ENCODE measurements at regions not wholly inside any gene's neighbourhood (a gene's known extent, or its start where the extent isn't known, plus 50 kb on each side); places are given as distances from the start of the nearest gene placed in this dataset.
"Not testable (repeated sequence)": the region's sequence is repeated elsewhere in the genome, so short reads cannot be mapped to it uniquely, and the experiment has no call there.

DNA sequence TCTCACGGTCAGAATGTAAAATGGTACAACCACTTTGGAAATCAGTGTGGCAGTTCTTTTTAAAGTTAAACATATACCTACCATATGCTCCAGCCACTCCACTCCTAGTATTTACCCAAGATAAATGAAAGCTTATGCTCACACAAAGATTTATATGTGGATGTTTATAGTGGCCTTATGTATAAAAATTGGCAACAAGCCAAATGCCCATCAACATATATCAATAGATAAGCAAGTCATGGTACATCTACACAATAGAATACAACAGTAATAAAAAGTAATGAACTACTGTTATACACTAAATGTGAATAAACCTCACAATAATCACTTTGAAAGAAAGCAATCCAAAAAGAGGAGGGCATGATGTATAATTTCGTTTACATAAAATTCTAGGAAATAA is 153.5 kb upstream of the LMCD1 start:
- Mint-ChIP-seq H3K9me3 (peaks cover 10 to 21% of the 10 kb centered on the region in 2 donors), H3K27ac (no peak overlapping the region), H3K36me3 (peaks cover 5 to 11% of the 10 kb centered on the region in 2 donors)
- ATAC-seq = no peak
- no peak for DNase-seq (ENCODE audit: low spot score in 2 of 2)

DNA sequence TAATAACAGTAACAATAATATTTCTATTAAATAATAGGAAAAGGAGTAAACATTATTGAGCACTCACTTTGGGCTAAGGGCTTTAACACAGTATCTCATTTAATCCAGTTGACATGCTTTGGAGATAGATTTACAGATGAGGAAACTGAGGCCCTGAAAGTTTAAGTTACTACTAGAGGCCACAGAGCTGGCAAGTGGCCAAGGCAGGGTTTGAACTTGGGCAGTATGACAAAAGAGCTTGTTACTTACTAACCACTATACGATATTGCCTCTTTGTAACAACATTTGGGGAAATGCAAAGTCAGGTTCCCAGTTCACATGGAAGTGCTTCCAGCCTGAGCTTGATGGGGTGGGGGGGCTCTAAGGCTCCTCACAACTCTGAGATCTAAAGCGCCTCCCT is 149.1 kb upstream of the LMCD1 start:
- H3K36me3 Mint-ChIP-seq = peaks cover under 1 to 5% of the 10 kb centered on the region in 2 donors
- peaks cover 10 to 11% of the 10 kb centered on the region in 2 donors for H3K9me3 Mint-ChIP-seq
- ATAC-seq (no peak), DNase-seq (ENCODE audit: low spot score in 2 of 2) (no peak)
- H3K27ac Mint-ChIP-seq = no peak overlapping the region

DNA sequence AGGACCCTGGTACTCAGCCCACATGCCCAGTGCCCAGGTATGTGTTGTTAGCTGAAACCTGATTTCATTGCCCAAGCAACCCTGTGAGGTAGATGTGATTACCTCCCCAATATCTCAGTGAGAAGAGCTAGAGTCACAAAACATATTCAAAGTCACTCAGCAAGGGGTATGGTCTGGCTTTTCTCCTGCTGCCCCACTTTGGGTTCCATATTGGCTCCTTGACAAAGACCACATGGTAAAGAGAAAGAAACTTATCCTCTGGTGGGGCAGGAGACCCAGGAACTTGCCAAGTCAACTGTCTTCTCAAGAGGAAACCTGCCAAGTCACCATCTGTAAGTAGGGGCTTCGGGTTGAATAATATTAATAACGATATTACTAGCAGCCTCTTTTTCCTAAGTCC is 148.3 kb upstream of the LMCD1 start:
- ATAC-seq (no peak), DNase-seq (ENCODE audit: low spot score in 2 of 2) (no peak)
- H3K27ac Mint-ChIP-seq = no peak overlapping the region
- H3K36me3 Mint-ChIP-seq = peaks cover 8% of the 10 kb centered on the region in 2 donors
- H3K9me3 Mint-ChIP-seq = peaks cover 16 to 18% of the 10 kb centered on the region in 2 donors

DNA sequence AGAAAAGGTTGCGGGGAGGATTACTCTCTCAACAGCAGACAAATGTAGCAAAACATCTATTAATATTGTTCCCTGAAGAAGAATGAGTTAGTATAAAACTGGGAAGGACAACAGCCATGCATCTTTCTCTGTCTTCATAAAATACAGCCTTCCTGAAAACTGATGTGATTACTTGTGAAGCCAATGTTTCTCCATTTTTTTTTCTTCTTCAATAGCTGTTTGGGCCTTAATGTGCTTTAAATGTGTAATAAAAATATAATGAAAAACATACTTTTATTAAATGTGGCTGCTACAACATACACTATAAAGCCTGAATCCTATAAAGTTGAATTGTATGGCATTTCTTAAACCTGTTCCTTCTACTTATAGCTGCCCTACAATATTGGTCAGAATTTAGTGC is 146.3 kb upstream of the LMCD1 start:
- Mint-ChIP-seq H3K27ac (no peak overlapping the region), H3K36me3 (peaks cover 8 to 17% of the 10 kb centered on the region in 2 donors), H3K9me3 (peaks cover 9 to 22% of the 10 kb centered on the region in 2 donors)
- ATAC-seq (no peak), DNase-seq (ENCODE audit: low spot score in 2 of 2) (no peak)

DNA sequence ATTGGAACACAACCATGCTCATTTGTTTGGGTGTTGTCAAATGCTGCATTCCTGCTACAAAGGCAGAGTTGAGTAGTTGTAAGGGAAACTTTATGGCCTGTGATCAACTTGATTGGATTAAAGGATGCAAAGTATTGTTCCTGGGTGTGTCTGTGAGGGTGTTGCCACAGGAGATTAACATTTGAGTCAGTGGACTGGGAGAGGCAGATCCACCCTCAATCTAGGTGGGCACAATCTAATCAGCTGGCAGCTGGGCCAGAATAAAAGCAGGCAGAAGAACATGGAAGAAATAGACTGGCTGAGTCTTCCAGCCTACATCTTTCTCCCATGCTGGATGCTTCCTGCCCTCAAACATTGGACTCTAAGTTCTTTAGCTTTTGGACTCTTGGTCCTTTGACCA is 145.6 kb upstream of the LMCD1 start:
- not testable (repeated sequence) for H3K27ac Mint-ChIP-seq

DNA sequence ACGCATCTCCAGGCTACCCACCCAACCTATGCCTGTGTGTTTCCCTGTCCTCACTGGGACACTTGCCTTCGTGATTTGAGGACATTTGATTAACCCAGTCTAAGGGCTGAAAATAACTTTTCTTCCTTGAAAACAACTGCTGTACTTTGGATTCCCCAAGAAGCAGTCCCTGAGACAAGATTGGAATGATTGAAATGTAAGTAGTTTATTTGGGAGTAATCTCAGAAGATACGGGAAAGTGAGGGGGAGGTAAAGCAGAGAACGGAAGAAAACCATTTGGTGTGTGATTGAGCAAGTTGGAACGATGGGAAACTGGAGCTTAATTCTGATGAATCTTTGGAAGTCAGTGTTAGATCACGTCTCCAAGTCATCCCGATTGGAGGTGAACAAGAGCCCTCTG is 143.8 kb upstream of the LMCD1 start:
- Mint-ChIP-seq H3K27ac (peak overlapping the region; percentile 13 to 69), H3K36me3 (peaks cover 8 to 31% of the 10 kb centered on the region in 2 donors), H3K9me3 (peaks cover 17 to 33% of the 10 kb centered on the region in 2 donors)
- DNase-seq (ENCODE audit: low spot score in 2 of 2) (no peak), ATAC-seq (no peak)

More for the DNA sequence above, 145.6 kb upstream of the LMCD1 start:
- Mint-ChIP-seq H3K9me3 (peaks cover 13 to 28% of the 10 kb centered on the region in 2 donors), H3K36me3 (peaks cover 8 to 23% of the 10 kb centered on the region in 2 donors)
- not testable (repeated sequence) for ATAC-seq; DNase-seq (ENCODE audit: low spot score in 2 of 2)

DNA sequence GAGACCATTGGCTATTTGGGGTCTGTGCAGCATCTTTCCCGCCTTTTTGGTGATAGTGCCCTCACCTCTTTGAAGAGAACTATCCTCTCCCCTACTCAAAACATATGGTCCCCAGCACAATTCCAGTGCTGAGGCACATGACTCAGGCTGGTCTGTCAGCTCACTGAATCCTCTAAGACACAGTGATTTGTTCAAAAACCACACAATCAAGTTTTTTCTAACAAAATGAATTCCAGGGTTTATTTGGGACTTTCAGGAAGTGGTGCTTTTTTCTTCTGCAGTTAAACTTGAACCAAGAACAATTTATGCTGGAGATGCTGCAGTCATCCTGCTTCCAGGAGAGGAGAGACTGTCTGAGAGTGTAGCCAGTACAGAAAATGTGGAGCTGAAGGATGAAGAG is 142.5 kb upstream of the LMCD1 start:
- H3K36me3 Mint-ChIP-seq = peaks cover 8 to 31% of the 10 kb centered on the region in 2 donors
- H3K27ac Mint-ChIP-seq = no peak overlapping the region
- ATAC-seq (no peak), DNase-seq (ENCODE audit: low spot score in 2 of 2) (no peak)
- H3K9me3 Mint-ChIP-seq = peaks cover 21 to 33% of the 10 kb centered on the region in 2 donors

DNA sequence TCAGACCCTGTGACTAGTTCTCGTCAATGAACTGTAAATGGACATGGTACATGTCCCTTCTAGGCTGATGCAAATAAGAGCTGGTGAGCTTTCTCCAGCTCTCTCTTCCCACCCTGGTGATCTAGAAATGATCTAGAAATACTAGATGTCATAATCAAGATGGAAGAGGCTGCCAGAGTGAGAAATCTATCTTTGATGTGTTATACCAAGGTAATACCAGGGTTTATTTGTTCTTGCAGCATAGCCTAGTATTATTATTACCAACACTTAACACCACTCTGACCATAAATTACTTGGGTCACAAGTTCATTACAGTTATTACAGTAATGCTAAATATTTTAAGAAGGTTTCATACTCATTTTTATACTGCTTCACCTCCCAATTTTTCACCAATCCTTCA is 138.4 kb upstream of the LMCD1 start:
- H3K27ac Mint-ChIP-seq = no peak overlapping the region
- peaks cover 15 to 20% of the 10 kb centered on the region in 2 donors for H3K9me3 Mint-ChIP-seq
- peaks cover 0 to 25% of the 10 kb centered on the region in 2 donors for H3K36me3 Mint-ChIP-seq
- DNase-seq (ENCODE audit: low spot score in 2 of 2) (no peak), ATAC-seq (no peak)

DNA sequence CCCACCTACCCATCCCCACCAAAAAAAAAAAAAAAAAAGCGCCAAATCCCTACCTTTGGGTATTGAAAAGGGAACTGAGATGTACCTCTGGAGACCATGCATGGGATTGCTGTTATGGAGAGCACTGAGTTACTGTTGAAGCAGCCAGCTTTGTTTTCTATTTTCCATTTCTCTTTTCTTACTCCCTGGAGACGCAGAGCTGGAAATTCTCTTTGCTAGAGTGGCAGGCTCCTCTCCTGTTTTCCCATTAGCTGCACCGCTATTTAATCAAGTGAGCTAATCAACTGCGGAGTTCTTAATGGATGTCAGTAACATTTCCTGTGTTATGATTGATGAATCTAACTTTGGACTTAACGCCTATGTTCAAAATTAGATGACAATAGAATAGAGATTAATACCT is 136.1 kb upstream of the LMCD1 start:
- ATAC-seq (no peak), DNase-seq (ENCODE audit: low spot score in 2 of 2) (no peak)
- Mint-ChIP-seq H3K27ac (no peak overlapping the region), H3K36me3 (peaks cover 0 to 12% of the 10 kb centered on the region in 2 donors), H3K9me3 (peaks cover 14 to 15% of the 10 kb centered on the region in 2 donors)

DNA sequence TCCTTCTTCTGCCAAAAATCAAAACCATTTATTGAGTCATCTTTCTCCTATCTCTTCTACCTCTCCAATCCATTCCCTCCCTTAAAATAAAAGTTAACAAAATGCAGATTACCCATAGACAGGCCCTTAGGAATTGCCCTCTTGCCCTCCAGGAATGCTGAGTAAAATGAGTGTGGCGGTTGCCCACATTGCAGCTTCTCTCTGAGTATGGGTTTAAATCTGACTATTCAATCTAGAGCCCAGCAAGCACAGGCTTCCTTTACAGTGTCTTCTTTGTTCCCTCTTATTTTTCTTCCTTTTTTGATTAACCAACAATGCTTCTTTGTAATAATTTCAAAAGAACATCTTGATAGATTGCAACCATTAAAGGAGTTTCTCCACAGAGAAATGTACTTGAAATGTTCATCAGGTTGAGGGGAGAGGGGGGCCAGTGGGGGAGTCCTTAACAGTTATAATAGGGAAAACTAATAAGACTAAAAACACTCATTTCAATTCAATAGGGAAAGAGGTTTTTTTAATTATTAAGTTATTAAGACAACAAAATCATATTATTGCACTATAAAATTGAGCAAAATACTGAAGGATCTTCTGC is 135.3 kb upstream of the LMCD1 start:
- no peak overlapping the region for H3K27ac Mint-ChIP-seq
- H3K36me3 Mint-ChIP-seq = peaks cover 0 to 6% of the 10 kb centered on the region in 2 donors
- H3K9me3 Mint-ChIP-seq = peaks cover 7 to 9% of the 10 kb centered on the region in 2 donors
- no peak for DNase-seq (ENCODE audit: low spot score in 2 of 2)
- ATAC-seq = no peak

DNA sequence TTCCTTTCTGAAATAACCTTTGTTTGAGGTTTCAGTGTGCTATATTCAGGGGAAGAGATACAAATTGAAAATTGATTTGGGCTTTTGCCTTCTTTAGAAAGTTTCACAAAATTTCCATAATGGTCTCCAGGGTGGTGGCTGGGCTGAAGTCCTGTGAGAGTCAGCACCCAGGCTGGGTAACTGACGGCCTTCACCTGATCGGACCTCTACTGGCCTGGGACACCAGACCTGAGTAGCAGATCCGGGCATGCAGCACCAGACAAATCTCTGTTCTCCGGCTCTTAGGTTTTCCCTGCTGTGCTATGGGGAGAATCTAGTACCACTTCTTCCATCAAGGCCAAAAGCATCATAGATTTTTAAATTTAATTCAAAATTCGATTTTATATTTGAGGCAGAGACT is 133.0 kb upstream of the LMCD1 start:
- no peak for DNase-seq (ENCODE audit: low spot score in 2 of 2)
- peaks cover 7 to 8% of the 10 kb centered on the region in 2 donors for H3K36me3 Mint-ChIP-seq
- ATAC-seq = no peak
- H3K27ac Mint-ChIP-seq = no peak overlapping the region
- H3K9me3 Mint-ChIP-seq = peaks cover 0 to 6% of the 10 kb centered on the region in 2 donors

DNA sequence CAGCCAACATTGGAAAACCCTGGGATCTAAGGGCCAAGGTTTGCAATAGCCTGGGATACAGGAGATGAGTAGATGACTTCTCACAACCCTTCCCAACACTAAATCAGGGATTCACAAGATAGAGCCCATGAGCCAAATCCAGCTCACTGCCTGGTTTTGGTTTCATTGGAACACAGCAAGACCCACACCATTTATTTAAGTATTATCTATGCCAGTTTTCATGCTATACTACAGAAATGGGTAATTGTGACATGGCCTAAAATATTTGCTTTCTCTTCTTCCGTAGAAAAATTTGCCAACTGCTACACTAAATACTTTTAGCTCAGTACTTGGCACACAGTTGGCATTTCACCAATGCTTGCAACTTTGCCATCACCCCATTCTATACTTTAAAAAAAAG is 132.0 kb upstream of the LMCD1 start:
- ATAC-seq = no peak
- peaks cover 4 to 8% of the 10 kb centered on the region in 2 donors for H3K9me3 Mint-ChIP-seq
- no peak overlapping the region for H3K27ac Mint-ChIP-seq
- DNase-seq (ENCODE audit: low spot score in 2 of 2) = no peak
- H3K36me3 Mint-ChIP-seq = peaks cover 7 to 18% of the 10 kb centered on the region in 2 donors

DNA sequence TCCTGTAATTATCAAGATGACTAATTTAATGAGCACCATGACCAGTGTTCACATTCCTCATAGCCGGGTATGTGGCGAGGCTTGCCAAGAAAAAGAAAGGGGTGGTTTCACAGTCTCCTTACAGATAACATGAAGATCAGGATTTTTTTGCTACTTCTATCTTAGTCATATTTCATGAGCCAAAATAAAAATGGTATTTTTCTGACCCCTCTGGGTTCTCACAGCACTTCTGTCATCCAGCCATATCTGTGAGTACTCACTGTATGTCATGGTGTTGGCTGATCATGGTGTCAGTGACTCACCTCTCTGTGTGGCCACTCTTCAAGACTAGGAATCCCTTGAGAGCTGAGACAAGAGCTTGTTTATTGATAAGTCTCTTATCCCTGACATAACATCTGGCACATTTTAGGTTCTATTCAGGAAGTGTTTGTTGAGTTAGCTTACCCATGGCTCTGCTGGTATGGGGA is 130.5 kb upstream of the LMCD1 start:
- Mint-ChIP-seq H3K36me3 (peaks cover 7 to 33% of the 10 kb centered on the region in 2 donors), H3K27ac (no peak overlapping the region), H3K9me3 (peaks cover 7 to 19% of the 10 kb centered on the region in 2 donors)
- ATAC-seq (peak in 1 of 2 donors; percentile 55), DNase-seq (ENCODE audit: low spot score in 2 of 2) (no peak)

DNA sequence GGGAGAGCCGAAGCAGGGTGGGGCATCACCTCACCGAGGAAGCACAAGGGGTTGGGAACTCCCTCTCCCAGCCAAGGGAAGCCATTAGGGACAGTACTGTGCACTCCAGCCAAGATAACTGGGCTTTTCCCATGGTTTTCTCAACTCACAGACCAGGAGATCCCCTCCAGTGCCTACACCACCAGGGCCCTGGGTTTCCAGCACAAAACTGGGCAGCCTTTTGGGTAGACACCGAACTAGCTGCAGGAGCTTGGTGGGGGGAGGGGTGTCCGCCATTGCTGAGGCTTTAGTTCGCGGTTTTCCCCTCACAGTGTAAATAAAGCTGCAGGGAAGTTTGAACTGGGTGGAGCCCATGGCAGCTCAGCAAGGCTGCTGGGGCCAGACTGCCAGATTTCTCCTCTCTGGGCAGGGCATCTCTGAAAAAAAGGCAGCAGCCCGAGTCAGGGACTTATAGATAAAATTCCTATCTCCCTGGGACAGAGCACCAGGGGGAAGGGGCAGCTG is 129.6 kb upstream of the LMCD1 start:
- no peak overlapping the region for H3K27ac Mint-ChIP-seq
- H3K9me3 Mint-ChIP-seq = peaks cover 12 to 25% of the 10 kb centered on the region in 2 donors
- H3K36me3 Mint-ChIP-seq = peaks cover 7 to 38% of the 10 kb centered on the region in 2 donors
- no peak for DNase-seq (ENCODE audit: low spot score in 2 of 2)
- no peak for ATAC-seq

DNA sequence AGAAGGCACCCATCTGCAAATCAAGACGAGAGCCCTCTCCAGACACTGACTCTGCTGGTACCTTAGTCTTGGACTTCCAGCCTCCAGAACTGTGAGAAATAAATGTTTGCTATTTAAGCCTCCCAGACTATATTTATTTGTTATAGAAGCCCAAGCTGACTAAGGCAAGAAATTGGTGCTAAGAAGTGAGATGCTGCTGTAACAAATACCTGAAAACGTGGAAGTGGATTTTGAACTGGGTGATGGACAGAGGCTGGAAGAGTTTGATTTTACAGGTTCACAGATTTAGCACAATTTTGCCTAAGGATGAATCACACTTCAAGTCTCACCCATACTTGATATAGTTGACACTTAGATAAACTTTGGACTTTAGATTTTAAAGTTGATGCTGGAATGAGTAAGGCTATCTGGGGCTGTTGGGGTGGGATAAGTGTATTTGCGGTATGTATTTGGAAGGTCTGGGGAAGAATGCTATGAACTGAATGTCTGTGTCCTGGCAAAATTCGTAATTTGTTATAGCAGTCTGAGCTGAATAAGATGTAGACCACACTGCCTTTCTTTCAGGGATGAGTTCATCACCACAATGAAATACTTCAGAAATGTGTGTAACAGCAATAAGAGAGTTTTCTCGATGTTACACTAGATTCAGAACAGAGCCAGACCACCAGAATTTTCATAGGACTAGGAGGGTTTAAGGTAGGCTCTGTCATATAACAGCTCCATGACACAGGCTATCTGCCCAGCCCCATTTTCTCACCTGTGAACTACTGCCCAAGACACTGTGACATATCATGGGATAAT is 120.5 kb upstream of the LMCD1 start:
- Mint-ChIP-seq H3K36me3 (peaks cover 0 to 5% of the 10 kb centered on the region in 2 donors), H3K9me3 (peaks cover 5 to 6% of the 10 kb centered on the region in 2 donors), H3K27ac (no peak overlapping the region)
- DNase-seq (ENCODE audit: low spot score in 2 of 2) (no peak), ATAC-seq (no peak)

DNA sequence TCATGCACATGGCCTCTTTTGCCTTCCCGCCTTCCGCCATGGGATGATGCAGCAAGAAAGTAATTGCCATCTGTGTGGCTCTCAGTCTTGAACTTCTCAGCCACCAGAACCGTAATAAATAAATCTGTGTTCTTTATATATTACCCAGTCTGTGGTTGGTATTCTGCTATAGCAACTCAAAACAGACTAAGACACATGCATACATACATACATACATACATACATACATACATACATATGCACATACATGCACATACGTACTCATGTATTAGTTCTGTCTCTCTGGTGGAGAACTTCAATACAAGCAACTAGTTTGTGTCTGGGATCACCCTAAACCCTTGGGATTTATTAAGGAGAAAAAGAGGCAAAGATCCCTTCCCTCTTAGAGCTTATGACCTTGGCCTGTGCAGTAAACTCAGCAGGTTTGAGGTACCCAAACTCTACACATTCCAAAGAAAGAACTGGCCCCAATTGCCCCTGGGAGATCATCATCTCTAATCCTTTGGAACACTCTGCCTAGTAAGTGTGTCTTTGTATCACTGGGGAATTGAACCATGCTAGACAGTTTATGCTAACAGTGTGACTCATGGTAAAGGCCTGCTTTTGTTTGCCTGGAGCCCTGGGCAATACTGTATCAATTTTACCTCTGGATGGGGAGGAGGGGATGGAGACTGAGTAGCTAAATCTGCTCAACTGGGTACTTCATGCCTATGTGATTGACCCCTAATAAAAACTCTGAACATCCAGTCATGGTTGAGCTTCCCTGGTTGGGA is 115.6 kb upstream of the LMCD1 start:
- DNase-seq (ENCODE audit: low spot score in 2 of 2) (no peak), ATAC-seq (no peak)
- no peaks in the 10 kb centered on the region for H3K36me3 Mint-ChIP-seq
- peaks cover 0 to 9% of the 10 kb centered on the region in 2 donors for H3K9me3 Mint-ChIP-seq
- no peak overlapping the region for H3K27ac Mint-ChIP-seq

DNA sequence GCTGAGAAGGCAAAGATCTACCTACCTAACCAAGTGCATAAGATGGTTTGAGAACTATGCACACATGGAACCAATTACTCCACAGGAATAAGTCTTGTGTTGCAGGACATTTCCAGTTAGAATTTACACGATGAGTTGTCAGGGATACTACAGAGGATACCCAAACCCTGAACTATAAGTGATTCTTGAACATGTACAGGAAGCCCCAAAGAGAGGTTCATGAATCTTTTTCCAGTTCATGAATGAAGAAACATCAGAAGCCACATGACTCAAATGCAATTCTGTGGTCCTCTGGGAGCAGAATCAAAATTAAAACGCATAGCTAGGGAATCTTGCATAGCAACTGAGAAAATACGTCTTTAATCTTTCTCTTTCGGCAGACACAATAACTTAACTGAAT is 114.1 kb upstream of the LMCD1 start:
- ATAC-seq (no peak), DNase-seq (ENCODE audit: low spot score in 2 of 2) (no peak)
- peaks cover 0 to 9% of the 10 kb centered on the region in 2 donors for H3K9me3 Mint-ChIP-seq
- H3K36me3 Mint-ChIP-seq = no peaks in the 10 kb centered on the region
- H3K27ac Mint-ChIP-seq = no peak overlapping the region

Measured in activated naive CD4-positive, alpha-beta T cell treated with anti-CD3 and anti-CD28 coated beads, Interleukin-2, amount 50 U/mL, for 72 hours (primary cell).